Liver (tissue), 8 donors: ENCODE measurements at regions not wholly inside any gene's neighbourhood (a gene's known extent, or its start where the extent isn't known, plus 50 kb on each side); places are given as distances from the start of the nearest gene placed in this dataset.

Experiments
- DNase-seq: peaks from one replicate; pipeline ENCODE4 v3.0.0-alpha.2; 2017; ENCODE audit warnings: low spot score
- H3K27ac ChIP-seq, 2 donors: one replicate each; pipeline ENCODE4 v1.7.0; 2013; ENCODE audit warnings: inconsistent platforms in 2 of 2, low read length in 2 of 2, control low read depth in 1 of 2, low read depth in 1 of 2, mild to moderate bottlenecking in 1 of 2
- H3K27me3 ChIP-seq, 4 donors: one replicate each; pipeline versions ENCODE4 v1.6.1 to v1.7.0; 2013; ENCODE audit warnings: low read length in 3 of 4, inconsistent platforms in 1 of 4, mild to moderate bottlenecking in 1 of 4, moderate library complexity in 1 of 4; ENCODE audit not compliant: control insufficient read depth in 4 of 4, insufficient read depth in 4 of 4
- H3K36me3 ChIP-seq, 4 donors: one replicate each; pipeline versions ENCODE4 v1.6.1 to v1.7.0; 2013; ENCODE audit warnings: low read length in 3 of 4, mild to moderate bottlenecking in 3 of 4, low read depth in 1 of 4, moderate library complexity in 1 of 4; ENCODE audit not compliant: control insufficient read depth in 4 of 4, insufficient read depth in 3 of 4
- H3K4me1 ChIP-seq, 4 donors: one replicate each; pipeline versions ENCODE4 v1.6.1 to v1.7.0; 2013; ENCODE audit warnings: low read length in 3 of 4, mild to moderate bottlenecking in 3 of 4, moderate library complexity in 1 of 4; ENCODE audit not compliant: control insufficient read depth in 4 of 4, insufficient read depth in 4 of 4
- H3K4me3 ChIP-seq, 3 donors: one replicate each; pipeline versions ENCODE4 v1.6.1 to v1.7.0; 2013; ENCODE audit warnings: low read length in 3 of 3, control low read depth in 1 of 3, low read depth in 1 of 3, mild to moderate bottlenecking in 1 of 3
- H3K9ac ChIP-seq, 2 donors: one replicate each; pipeline ENCODE4 v1.7.0; 2013; ENCODE audit warnings: low read length in 2 of 2, mild to moderate bottlenecking in 2 of 2, moderate library complexity in 2 of 2, control low read depth in 1 of 2, low read depth in 1 of 2
- H3K9me3 ChIP-seq, 4 donors: one replicate each; pipeline versions ENCODE4 v1.6.1 to v1.7.0; 2013; ENCODE audit warnings: low read length in 3 of 4; ENCODE audit not compliant: control insufficient read depth in 4 of 4
- ATF3 ChIP-seq: IDR thresholded peaks from 2 replicates; pipeline ENCODE4 v1.6.1; 2016; ENCODE audit warnings: antibody characterized with exemption
- CTCF ChIP-seq: fragments of 150-350 bp; IDR thresholded peaks from 2 replicates; pipeline ENCODE4 v1.5.1; 2017; ENCODE audit warnings: improper control_type of control experiment, low read depth, low read length; ENCODE audit not compliant: missing input control
- EGR1 ChIP-seq, 2 donors: IDR thresholded peaks; 2 replicates each; pipeline ENCODE4 v1.6.1; 2016 to 2018; ENCODE audit warnings: antibody characterized with exemption in 2 of 2, low read depth in 2 of 2
- FOXA1 ChIP-seq: IDR thresholded peaks from 2 replicates; pipeline ENCODE4 v1.6.1; 2016; ENCODE audit warnings: antibody characterized with exemption
- FOXA2 ChIP-seq: IDR thresholded peaks from 2 replicates; pipeline ENCODE4 v1.6.1; 2016; ENCODE audit warnings: antibody characterized with exemption
- GABPA ChIP-seq, 2 donors: IDR thresholded peaks in 1 of 2; conservative IDR thresholded peaks in 1 of 2; 2 replicates each; pipeline ENCODE4 v1.6.1; 2016; ENCODE audit warnings: antibody characterized with exemption in 2 of 2, mild to moderate bottlenecking in 1 of 2, moderate library complexity in 1 of 2
- HNF4A ChIP-seq, 2 donors: conservative IDR thresholded peaks; 2 replicates each; pipeline ENCODE4 v1.6.1; 2016; ENCODE audit warnings: antibody characterized with exemption in 2 of 2, mild to moderate bottlenecking in 2 of 2
- HNF4G ChIP-seq: IDR thresholded peaks from 2 replicates; pipeline ENCODE4 v1.6.1; 2016; ENCODE audit warnings: antibody characterized with exemption
- JUND ChIP-seq, 2 donors: IDR thresholded peaks; 2 replicates each; pipeline ENCODE4 v1.6.1; 2016; ENCODE audit warnings: antibody characterized with exemption in 2 of 2
- MAX ChIP-seq: IDR thresholded peaks from 2 replicates; pipeline ENCODE4 v1.6.1; 2016; ENCODE audit warnings: antibody characterized with exemption
- NR2F2 ChIP-seq: IDR thresholded peaks from 2 replicates; pipeline ENCODE4 v1.6.1; 2016; ENCODE audit warnings: antibody characterized with exemption
- RAD21 ChIP-seq, 2 donors: IDR thresholded peaks; 2 replicates each; pipeline ENCODE4 v1.6.1; 2016; ENCODE audit warnings: antibody characterized with exemption in 2 of 2, mild to moderate bottlenecking in 2 of 2
- REST ChIP-seq: IDR thresholded peaks from 2 replicates; pipeline ENCODE4 v1.6.1; 2016; ENCODE audit warnings: antibody characterized with exemption, mild to moderate bottlenecking
- RXRA ChIP-seq, 2 donors: IDR thresholded peaks; 2 replicates each; pipeline ENCODE4 v1.6.1; 2017 to 2018; ENCODE audit warnings: antibody characterized with exemption in 2 of 2, mild to moderate bottlenecking in 1 of 2
- SP1 ChIP-seq: IDR thresholded peaks from 2 replicates; pipeline ENCODE4 v1.6.1; 2018; ENCODE audit warnings: antibody characterized with exemption, mild to moderate bottlenecking
- TAF1 ChIP-seq: conservative IDR thresholded peaks from 2 replicates; pipeline ENCODE4 v1.6.1; 2016; ENCODE audit warnings: antibody characterized with exemption, mild to moderate bottlenecking
- YY1 ChIP-seq: IDR thresholded peaks from 2 replicates; pipeline ENCODE4 v1.6.1; 2016; ENCODE audit warnings: antibody characterized with exemption, mild to moderate bottlenecking
- ZBTB33 ChIP-seq: IDR thresholded peaks from 2 replicates; pipeline ENCODE4 v1.6.1; 2016; ENCODE audit warnings: antibody characterized with exemption
- WGBS: extraction: QIAGEN DNeasy Blood & Tissue Kit; methylation state at CpG from one replicate; pipeline ENCODE4 v1.1.7; 2013; 5-methylcytosine and 5-hydroxymethylcytosine counted together
- donor health status: healthy.
- donor health status: healthy.
- donor health status: healthy.
- donor health status: healthy.
- donor health status: healthy.

- no peaks in the 10 kb centered on the region for H3K36me3 ChIP-seq
- H3K4me3 ChIP-seq: no peak overlapping the region
- 87% methylated on average over 2 of the region's 2 CpGs for WGBS
- H3K4me1 ChIP-seq: no peaks in the 10 kb centered on the region
- no peak for DNase-seq
- H3K9me3 ChIP-seq: peaks cover 0 to 12% (median 4%) of the 10 kb centered on the region in 4 donors
- no peak for TF ChIP-seq FOXA2
- TF ChIP-seq RXRA (IDR thresholded peaks at IDR 0.05): no peak
- no peak for TF ChIP-seq RAD21 (IDR thresholded peaks at IDR 0.05)
- TF ChIP-seq REST: no peak
- no peak for TF ChIP-seq EGR1 (IDR thresholded peaks at IDR 0.05; ENCODE audit: low read depth in 2 of 2)
- TF ChIP-seq MAX: no peak
- TF ChIP-seq ZBTB33: no peak
- TF ChIP-seq HNF4A (conservative IDR thresholded peaks at IDR 0.05): no peak
- no peak for TF ChIP-seq JUND (IDR thresholded peaks at IDR 0.05)
- TF ChIP-seq NR2F2: no peak
- no peak for TF ChIP-seq ATF3
- no peak for TF ChIP-seq YY1
- TF ChIP-seq TAF1: no peak
- TF ChIP-seq HNF4G: no peak
- no peak overlapping the region for H3K27ac ChIP-seq
- peaks cover 0 to 12% (median 2%) of the 10 kb centered on the region in 4 donors for H3K27me3 ChIP-seq
- H3K9ac ChIP-seq: no peak overlapping the region
Measured at GRCh38 chr17:69962436-69962995, 112.5 kb upstream of the KCNJ16 start.

- H3K36me3 ChIP-seq: no peaks in the 10 kb centered on the region
- H3K4me3 ChIP-seq: no peak overlapping the region
- 78% methylated on average over 3 of the region's 3 CpGs for WGBS
- TF ChIP-seq FOXA1 (no peak), EGR1 (IDR thresholded peaks at IDR 0.05; ENCODE audit: low read depth in 2 of 2) (no peak), ATF3 (no peak), TAF1 (no peak), ZBTB33 (no peak), HNF4G (no peak), JUND (IDR thresholded peaks at IDR 0.05) (no peak), CTCF (no peak), HNF4A (conservative IDR thresholded peaks at IDR 0.05) (no peak), NR2F2 (no peak), RXRA (IDR thresholded peaks at IDR 0.05) (no peak), RAD21 (IDR thresholded peaks at IDR 0.05) (no peak), GABPA (IDR thresholded peaks at IDR 0.05 in 1 of 2, conservative IDR thresholded peaks at IDR 0.05 in 1 of 2) (no peak), SP1 (no peak), MAX (no peak), YY1 (no peak)
Measured at GRCh38 chr17:69967910-69968411, 107.1 kb upstream of the KCNJ16 start.

More at GRCh38 chr17:69967910-69968411, 107.1 kb upstream of the KCNJ16 start:
- no peak for DNase-seq
- H3K4me1 ChIP-seq: no peaks in the 10 kb centered on the region
- H3K9ac ChIP-seq: no peak overlapping the region
- peaks cover 0 to 12% (median 4%) of the 10 kb centered on the region in 4 donors for H3K9me3 ChIP-seq
- no peak overlapping the region for H3K27ac ChIP-seq
- H3K27me3 ChIP-seq: peaks cover 0 to 9% (median 0%) of the 10 kb centered on the region in 4 donors
